GM19099 (cell line): ENCODE measurements at regions not wholly inside any gene's neighbourhood (a gene's known extent, or its start where the extent isn't known, plus 50 kb on each side); places are given as distances from the start of the nearest gene placed in this dataset.

Experiments
- POLR2A ChIP-seq: IDR thresholded peaks from 3 replicates; pipeline ENCODE4 v1.6.1; 2011; ENCODE audit warnings: low read depth; ENCODE audit not compliant: insufficient read length; ENCODE audit errors: extremely low read depth

DNA sequence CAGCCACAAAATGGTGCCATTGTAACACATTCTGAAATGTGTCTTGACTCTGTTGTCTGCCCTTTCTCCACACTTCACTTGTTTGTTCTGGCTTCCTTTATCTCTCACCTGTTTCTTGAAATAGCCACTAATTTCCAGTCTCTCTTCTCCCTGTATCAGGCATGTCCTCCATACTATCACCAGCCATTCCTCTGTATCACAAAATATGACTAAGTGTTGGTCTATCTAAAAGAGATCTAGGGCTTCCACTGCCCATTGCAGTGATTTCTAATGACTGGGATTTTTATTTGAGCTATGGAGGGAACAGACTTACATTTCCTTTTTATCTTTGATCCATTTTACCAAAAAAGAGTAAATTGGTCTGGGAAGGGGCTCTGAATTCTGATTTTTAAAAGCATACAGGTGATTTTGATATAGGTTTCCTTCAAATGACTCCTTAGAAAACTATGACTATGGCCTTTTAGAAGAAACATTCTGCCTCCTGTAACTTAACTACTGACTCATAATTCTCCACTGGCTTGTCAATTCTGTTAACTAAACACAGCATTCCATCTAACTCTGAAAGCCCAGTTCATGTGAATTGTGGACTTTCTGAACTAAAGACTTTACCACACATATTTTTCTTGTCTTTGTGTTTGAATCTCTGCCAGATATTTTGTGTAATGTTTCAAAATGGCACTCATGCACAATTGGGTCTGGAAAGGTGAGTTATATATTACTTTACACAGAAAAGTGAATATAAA is 1121.4 kb downstream of the XPNPEP1 start:
- TF ChIP-seq POLR2A, result no peak

GRCh38 chr10:108801220-108801619 is 1122.1 kb downstream of the XPNPEP1 start:
- no peak for TF ChIP-seq POLR2A

DNA sequence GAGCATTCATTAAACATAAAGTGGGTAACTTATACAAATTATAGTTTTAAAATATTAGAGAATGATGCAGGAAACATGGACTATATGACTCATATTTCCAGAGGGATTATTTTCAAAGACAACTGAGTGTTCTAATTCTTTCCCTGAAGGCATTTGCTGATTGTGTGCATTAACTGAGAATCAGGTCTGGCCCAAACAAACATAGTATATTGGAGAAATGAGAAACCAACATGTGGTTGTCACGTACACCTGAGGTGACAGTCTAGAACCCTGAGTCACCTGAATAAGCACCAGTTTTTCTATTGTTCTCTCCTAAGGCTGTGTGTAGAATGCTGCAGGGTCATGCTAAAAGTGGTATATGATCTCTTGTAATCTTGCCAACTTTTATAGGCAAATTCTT is 1125.7 kb downstream of the XPNPEP1 start:
- TF ChIP-seq POLR2A, result no peak

GRCh38 chr10:108791794-108792474 is 1131.4 kb downstream of the XPNPEP1 start:
- TF ChIP-seq POLR2A, result no peak

DNA sequence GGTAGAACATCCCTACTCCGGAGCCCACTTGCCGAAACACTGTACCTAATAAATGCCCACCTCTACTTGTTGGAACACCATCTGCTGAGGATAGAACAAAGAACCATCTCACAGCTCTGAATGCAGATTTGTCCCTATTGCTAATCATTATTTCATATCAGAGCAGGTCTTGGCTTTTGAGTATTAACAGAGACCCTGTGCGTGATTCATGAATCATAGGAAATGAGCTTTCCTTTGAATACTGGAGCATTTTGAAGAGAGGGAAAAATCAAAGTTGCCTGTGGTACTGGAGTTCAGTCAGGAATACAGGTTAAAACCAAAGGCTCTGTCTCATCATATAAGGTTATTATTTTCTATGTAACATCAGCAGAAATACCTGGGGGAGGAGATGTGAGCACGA is 1132.3 kb downstream of the XPNPEP1 start:
- TF ChIP-seq POLR2A, result no peak

- TF ChIP-seq POLR2A, result no peak
Measured at GRCh38 chr10:108789919-108790318, 1133.4 kb downstream of the XPNPEP1 start.

DNA sequence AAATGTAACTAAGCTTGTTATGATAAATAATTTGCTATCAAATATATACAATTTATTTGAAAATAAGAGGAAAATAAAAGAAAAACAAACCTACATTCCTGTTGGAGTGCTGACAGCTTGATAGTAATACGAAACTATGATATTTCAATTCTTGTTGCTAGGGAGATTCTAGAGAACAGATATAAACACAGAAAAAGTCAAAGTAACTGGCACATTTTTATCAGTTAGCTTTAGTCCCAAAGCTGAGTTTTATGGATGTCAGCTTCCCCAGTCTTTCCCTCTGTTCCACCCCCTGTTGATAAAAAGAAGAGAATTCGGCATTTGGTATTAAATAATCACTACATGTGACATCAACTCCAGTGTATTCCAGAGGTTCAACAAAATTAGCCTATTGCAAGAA is 1134.0 kb downstream of the XPNPEP1 start:
- TF ChIP-seq POLR2A, result no peak

GRCh38 chr10:108788891-108789290 is 1134.4 kb downstream of the XPNPEP1 start:
- TF ChIP-seq POLR2A, result no peak

GRCh38 chr10:108787932-108788331 is 1135.4 kb downstream of the XPNPEP1 start:
- no peak for TF ChIP-seq POLR2A

DNA sequence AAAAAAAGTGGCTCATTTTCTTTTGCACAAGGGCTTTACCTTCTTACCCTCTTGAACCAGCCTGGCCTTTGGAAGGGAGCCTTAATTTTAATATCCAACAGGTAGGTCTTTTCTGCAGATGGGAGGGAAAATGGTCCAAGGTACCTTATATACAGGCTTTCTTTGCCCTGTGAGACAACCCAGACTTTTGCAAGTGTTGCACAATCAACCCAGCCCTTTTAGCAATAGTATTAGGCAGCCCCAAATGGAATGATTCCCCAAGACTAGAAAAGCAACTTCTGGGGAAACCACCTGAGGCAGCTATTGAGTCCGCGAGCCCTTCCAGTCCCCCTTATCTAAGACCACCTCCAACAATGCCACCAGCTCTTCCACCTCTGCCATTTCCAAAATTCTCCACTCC is 1138.3 kb downstream of the XPNPEP1 start:
- no peak for TF ChIP-seq POLR2A

DNA sequence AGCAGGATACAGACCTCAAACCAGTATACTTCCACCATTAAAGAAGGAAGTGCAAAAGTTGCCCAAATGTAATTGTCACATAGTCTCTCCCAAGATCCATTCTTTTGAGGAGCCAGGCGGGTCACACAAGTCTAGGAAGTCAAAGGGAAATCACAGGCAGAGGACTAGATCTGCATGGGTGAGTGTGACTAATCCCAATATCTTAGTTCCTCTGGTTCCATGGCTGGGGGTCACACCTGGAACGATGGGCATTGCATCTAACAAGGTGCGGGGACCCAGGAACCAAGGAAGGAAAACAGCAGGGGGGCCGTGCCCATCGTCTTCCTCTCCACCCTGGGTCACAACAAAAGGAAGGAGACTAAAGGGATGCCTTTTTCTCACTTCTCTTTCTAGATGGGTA is 1138.8 kb downstream of the XPNPEP1 start:
- TF ChIP-seq POLR2A, result no peak

DNA sequence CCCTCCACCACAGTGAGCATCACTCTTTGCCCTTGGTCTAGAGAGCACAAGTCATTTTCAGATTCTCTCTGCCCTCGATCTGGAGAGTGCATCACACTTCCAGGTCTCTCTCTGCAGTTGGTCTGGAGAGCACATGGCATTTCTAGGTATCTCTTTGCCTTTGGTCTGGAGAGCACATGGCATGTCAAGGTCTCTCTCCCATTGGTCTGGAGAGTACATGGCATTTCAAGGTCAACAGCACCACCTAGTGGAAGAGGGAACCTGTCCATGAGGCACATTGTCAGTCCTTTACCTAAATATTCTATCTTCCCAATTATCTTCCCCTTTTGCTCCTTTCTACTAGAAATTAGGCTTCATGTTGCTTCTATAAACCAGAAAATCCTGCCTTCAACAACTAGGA is 1139.4 kb downstream of the XPNPEP1 start:
- no peak for TF ChIP-seq POLR2A

DNA sequence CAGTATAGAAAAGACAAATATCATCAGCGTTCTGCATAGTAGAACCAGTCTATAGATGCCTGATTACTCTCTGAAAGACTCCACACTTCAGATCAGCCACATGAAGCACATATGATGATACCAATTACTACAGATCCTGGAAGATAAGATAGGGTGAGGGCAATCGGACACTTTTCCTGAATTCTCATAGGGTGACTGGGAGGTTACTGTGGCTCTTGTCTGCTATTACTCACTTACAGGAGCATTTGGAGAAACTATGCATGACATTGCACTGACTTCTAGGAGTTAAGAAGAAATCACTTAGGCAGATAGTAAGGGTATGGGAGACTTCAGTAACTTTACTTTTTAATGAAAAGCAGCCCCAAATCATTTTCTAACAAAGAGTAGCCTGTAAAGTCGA is 1140.9 kb downstream of the XPNPEP1 start:
- TF ChIP-seq POLR2A, result no peak

- no peak for TF ChIP-seq POLR2A
Measured at GRCh38 chr10:108779501-108779900, 1143.8 kb downstream of the XPNPEP1 start.

DNA sequence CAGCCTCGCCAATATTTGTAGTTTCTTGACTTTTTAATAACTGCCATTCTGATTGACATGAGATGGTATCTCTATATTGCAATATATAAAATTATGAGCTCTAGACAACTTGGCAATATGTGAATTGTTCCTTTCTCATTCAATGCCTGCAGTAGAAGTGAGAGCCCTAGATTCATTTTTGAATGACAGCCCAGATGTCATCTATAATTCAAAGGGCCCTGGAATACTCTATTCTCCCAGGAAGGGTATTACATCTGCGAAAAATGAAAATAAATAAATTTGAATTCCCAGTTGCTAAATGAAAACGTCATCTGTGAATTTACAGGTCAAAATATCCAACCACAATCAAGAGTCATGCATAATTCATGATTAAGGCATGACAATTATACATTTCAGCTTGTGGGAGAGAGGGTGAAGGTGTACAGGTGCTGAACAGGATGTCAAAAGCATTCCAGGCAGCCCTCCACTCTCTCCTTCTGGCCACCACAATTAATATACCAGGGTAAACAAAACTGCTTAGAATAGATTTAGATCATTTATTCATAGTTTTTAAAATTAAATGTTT is 1147.3 kb downstream of the XPNPEP1 start:
- no peak for TF ChIP-seq POLR2A

DNA sequence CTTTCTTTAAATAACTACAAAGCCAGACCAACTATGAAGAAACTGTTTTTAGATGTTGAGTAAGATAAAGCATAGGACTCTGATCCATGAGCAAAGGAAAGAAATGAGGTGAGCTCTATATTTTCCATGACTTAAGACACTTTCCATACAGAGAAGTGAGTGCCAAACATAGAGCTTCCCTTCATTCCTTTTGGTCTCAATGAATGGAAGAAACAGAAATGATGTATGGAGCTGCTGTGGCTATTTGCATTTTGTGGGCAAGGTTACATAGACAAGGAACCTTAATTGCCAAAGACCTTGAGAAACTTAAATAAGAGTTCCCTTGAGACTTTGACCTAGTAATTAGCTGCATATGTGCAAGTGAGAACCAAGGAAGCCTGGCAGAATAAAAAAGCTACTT is 1152.2 kb downstream of the XPNPEP1 start:
- TF ChIP-seq POLR2A, result no peak
